Medulla oblongata (tissue), 1 donor: ENCODE measurements at regions not wholly inside any gene's neighbourhood (a gene's known extent, or its start where the extent isn't known, plus 50 kb on each side); places are given as distances from the start of the nearest gene placed in this dataset.
A peak's percentile ranks its signal among the peaks of the same experiment; 100 is the strongest.

ENCODE experiments used
- DNase-seq: peaks from one replicate; pipeline ENCODE4 v3.0.0-alpha.2; 2015; ENCODE audit errors: extremely low spot score

DNA sequence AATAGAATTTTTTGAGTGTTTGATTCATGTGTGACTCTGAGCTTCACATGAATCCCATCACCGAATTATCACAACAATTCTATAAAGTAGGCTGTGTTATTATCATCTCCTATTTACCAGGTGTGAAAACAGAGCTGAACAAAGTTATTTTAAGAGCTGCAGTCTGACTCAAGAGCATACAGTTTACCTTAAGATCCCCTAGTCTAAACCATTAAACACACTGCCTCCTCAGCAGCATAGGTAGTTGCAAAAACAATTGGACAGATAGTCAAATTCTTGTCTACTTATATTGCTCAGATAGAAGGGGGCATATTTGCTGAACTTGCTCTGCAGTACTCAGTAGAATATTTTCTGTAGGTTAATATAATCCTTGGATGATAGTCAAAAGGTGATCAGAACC is 219.8 kb upstream of the ATP2B1 start:
- DNase-seq: no peak

DNA sequence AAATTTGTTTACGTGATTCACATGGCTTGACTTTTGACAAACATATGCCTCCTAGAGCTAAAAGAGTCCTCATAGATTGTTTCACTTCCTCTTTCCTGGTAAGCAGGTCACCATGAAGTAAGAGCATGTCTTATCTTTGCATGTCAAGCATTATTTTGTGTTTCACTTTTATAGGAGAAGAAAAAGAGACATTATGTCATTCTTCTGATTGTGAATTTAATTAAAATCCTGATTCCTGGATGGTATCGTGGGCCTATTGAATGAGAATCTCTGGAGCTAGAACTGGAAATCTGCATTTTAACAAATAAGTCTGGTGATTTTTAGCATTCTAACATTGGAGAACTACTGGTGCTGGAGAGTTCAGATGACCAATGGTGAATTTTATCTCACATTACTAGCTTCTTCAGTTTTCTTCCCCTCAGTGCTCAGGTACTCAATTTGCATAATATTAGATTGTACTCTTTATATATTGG is 218.6 kb upstream of the ATP2B1 start:
- DNase-seq: peak; percentile 60

DNA sequence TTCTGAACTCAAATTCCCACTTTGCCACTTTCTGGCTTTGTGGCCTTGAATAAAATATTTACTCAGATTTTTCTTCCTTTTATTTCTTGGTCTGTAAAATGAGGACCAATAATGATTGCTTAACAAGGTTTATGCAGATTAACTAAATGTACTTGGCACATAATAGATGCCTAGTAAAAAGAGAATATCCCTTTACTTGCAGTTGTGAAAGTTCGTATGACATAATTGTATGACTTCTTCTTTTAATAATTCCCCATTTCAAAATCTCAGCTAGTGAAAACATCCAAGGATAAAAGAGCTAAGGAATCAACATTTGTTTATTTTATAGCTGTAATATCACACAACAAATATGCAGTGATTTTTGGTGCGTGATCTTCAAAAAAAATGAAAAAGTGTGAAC is 215.6 kb upstream of the ATP2B1 start:
- no peak for DNase-seq

DNA sequence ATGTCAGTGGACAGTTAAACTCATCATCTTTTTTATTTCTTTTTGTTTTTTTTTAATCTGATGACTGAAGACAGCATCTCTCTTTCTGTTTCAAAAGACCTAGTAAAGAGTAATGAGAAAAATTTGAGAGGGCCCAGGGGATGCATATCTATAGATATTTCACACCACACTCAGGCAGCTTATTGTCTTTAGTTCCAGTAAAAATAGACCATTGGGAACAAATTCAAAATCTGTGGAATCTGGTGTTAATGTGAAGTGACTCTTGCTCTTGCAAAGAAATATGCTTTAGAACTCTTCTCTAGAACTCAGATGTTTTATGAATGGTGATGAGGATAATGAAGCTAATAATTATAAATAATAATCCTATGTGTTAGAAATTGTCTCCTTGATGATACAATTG is 214.5 kb upstream of the ATP2B1 start:
- DNase-seq: no peak

DNA sequence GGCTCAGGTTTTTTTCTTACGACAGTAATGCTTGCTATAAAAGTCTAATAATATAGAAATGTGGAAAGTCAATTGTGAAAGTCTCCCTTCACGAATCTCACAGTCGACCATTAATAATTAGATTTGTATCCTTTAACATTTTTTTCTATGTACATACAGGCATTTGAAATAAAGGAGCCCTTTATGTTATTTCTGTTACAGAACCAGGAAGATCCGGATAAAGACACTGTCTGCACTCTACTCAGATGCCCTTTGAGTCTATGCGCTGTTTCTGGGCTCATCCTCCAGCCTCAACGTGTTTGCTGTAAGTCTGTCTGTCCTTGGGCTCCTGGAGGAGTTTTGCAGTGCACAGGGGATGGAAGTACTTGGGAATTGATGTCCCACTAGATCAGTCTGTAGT is 212.2 kb upstream of the ATP2B1 start:
- no peak for DNase-seq

DNA sequence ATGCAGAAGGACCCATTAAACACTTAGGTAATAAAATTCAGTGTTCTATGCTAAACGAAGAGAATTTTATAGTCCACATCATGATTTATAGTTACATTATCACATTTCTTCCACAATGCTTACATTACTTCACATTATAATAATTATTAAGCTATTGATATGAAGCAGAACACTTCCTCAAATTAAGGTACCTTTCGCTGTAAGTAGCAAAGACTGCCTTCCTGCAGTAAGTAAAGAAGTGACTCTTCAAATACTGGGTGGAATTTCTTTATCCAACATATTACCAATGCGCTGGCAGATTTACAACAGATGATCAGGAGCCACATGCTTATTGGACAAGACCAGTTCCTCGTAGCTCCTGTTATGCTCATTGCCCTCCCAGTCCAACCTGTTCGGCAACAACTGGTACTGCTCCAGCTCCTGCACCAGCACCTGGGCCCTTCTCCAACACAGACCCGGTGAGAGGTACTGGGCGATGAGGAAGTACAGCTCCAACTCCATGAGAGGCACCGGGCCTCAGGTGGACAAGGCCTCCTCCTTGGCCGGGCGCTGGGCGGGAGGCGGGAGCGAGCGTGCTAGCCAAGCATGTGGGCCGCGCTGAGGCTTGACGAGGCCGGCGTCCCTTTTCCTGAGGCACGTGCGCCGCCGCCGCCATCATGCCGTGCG is 210.7 kb upstream of the ATP2B1 start:
- DNase-seq: no peak

DNA sequence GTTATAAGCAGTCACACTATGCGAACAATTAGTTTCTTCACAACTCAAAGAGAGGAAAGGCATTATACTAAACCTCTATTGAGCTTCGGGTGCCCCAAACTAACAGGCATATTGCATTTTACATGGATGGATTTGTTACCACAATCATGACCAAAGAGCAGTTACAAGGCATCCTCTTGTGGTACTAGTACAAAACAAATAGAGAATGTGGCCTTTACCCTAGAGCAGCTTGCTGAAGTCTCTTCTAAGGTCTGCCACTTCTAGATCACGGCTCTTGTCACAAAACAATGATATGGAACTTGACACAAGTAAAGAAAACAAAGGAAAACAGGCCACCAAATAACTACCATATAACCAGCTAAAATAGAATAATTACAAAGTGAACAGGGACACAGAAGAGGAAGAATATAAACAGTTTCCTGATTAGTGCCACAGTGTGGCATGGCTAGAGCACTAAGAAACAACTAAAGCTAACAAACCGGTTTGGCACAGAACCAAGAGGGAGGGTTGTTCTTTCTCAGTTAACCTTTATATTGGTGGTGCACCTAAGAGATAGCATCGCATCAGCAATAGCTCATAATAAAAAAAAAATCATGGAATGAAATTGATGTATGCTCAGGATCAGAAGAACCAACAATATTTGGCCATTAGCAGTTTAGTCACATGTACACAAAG is 209.7 kb upstream of the ATP2B1 start:
- peak; percentile 11 for DNase-seq

DNA sequence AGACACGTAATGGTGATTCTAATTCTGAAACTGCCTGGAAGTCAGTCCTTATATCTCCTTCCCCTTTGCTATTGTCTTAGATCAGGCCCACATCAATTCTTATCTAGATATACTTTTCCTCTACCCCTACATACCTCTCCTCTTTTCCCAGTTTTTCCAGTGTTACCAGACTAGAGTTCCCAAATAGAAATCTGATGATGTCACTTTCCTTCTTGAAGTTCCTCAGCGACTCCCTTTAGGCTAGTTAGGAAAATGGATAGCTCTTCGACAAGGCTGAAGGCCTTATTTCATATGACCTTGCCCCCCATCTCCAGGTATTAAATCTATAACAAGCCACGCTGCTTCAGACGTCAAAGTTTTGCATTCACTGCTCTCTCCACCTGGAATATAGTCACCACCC is 201.1 kb upstream of the ATP2B1 start:
- no peak for DNase-seq

DNA sequence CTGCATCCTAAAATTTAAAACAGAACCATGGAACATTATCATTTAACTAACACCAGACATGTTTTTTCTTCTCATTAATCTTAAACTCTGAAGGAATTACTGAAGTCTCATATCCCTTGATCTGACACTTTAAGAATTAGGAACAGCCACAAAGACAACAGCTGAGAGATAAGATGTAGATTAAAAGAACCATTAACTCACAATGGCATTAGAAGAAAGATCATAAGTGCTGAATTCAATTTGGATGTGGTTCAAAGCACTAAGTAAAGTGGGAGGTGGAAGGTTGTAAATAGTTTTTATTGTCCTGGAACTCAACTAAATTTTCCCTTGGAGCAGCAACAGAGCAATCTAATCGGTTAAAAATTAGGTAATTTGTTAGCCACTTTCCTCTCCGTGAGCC is 199.0 kb upstream of the ATP2B1 start:
- DNase-seq: no peak

DNA sequence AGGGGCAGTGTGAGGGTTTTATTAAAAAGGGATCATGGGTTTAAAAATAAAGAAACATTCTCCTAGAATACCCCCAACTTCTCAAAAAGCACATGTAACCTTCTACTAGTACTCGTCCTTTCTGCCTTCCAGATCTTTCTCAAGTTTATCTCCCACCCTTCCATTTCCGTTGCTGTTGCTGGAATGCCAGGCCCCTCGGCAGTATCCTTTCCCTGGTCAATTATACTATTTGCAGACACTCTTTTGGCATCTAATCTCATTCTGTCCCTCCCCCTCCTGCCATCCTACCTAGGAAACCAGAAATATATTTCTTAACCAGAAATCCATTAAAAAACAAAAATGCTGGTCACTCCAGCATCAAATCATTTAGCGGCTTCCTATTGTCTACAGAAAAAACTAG is 198.2 kb upstream of the ATP2B1 start:
- DNase-seq: no peak

DNA sequence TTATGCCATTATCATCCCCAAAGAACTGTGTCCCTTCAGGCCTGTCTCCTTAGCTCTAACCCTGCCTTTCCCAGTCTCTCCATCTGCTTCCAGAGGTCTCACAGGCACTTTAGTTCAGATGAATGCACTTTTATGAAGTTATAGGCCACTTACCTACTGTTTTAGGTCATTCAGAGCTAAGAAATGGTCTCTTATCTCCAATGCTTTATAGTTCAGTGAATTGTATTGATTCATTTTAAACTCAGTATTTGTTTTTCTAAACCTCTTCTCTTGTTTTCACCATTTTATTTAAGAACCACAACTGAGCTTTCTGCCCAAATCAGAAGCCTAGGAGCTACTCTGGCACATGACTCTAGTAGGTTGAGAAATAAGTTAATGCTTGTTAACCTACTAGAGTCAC is 197.5 kb upstream of the ATP2B1 start:
- DNase-seq: no peak

DNA sequence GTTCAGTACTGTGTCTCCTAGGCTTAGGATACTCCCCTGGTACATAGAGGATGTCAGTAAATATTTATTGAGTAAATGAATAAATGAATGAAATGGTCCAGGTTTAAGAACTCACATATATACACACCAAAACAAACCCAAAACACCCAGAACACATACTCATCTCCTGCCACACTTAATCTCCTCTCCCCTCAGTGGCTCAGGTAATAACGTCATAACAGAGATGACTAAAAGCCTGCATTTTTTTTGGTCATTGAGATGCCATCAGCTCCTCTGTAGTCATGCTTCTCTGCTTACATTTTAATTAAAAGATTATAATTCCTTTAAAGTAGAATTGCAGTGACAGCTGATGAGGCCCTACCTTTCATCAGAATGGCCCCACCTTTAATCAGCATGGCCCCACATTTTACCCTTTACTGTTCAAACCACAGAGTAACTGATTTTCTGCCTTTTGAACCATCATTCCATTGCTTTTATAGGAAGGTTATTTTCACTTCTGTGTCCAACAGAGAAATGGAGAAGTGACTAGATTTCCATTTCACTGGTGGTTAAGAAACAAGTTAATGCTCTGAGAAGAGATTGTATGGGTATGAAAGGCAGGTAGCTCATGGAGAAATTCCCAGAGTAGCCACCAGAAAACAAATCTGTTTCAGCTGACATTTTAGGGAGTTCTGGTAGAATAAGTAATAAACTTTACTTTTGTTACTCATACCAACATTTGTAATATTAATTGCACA is 193.4 kb upstream of the ATP2B1 start:
- peak; percentile 16 for DNase-seq

DNA sequence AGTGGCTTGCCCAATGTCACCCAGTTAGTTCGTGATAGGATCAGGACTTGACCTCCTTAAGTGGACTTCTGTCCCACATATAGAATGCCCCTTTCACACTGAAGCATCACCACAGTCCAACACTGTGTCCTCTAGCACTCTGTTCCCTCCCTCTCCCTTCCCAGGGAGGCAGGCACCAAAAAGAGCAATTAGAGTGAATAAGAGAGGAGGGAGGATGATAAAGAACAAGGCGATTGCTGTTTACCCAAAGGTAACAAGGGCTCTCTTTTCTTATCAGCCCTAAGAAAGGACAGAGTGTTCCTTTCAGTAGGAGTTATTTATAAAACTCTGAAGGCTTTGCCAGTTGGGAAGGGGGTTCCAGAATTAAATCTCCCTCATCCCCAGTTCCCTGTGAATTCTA is 192.7 kb upstream of the ATP2B1 start:
- no peak for DNase-seq

DNA sequence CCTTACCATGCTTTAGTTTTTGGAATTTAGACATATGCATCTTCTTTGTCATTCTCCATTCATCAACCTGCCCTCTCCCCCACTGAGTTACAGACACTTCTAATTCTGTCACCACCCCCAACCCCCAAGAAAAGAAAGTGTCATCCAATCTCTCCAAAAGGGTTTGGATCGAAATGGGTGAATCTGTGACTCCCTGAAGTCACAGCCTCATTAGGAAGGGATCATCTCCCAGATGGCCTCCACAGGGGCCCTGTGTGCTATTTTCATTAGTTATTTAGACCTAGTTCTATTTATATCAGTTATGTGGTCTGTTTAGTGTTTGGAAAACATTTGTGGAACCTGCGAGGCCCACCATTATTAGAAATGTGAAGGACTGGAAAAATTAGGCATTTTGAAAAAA is 191.0 kb upstream of the ATP2B1 start:
- no peak for DNase-seq

DNA sequence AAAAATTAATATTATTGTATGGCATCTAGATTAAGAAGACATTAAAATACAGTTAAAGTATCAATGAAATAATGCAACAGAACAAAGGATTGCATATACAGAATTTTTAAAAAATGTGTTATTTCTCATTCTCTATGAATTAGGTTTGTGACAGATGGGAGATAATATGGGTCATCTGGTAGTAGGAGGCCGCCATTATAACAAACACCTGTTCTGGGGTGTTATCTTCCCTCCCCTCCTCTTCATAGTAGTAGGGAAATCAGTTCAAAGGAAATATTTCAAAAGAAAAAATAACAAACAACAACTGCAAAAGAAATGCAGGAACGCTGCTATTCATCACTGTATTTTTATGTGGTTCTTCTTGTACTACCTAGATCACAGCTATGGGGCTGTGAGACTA is 187.0 kb upstream of the ATP2B1 start:
- DNase-seq: no peak

DNA sequence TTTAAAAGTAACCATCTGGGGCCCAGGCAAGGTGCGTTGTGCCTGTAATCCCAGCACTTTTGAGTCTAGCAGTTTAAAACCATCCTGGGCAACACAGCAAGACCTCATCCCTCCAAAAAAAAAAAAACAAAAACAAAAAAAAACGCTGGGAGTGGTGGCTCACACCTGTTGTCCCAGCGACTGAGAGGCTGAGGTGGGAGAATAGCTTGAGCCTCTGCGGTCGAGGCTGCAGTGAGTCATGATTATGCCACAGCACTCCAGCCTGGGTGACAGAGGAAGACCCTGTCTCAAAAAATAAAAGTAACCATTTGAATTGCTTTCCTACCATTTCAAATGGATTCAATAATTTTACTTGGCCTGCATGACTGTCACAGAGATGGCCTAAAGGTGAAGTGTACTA is 186.5 kb upstream of the ATP2B1 start:
- no peak for DNase-seq

DNA sequence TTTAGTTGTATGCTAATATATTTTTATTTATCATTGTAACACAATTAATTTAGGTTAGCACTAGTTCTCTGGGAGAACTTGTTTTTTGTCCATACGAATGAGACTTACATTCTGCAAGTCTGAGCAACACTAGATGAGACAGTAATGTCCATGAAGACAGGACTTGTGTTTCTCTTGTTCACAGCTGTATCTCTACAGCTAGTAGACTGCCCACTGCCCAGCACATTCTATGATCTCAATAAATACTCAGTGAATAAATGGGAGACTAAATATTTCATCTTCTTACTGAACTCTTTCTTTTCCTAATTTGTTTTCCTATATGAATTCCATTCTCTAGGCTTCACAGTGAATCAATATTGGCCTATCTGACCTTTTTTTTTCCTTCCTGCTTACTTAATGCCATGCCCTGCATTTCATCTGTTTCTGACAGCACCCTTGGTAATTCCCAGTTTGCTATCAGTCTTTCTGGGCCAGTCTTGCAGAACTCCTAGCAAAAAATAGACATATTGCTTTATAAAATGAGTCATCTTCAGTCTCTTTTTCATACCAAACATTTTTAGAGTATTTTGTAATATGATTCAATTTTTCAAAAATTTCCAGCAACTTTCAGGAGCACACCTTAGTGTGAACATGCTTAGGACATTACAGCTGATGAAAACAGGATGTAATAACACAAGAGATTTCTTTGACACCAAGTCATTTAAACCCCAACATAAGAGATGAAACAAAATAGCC is 185.5 kb upstream of the ATP2B1 start:
- no peak for DNase-seq

DNA sequence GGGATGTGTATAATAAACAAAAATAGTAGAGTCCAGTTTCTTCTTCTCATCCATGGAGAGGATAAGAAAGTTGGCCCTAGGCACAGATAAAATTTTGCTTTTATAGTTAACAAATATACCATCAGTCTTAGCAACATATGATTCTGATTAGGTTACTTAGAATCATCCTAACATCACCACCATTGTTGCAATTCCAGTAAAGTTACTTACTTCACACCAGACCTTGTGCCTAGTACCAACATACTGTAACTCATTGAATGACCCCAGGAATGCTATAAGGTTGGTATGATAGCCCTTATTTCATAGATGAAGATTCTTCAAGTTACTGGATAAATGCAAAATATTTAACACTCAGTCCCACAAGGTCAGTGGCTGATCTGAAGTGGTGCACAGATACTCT is 183.8 kb upstream of the ATP2B1 start:
- no peak for DNase-seq

DNA sequence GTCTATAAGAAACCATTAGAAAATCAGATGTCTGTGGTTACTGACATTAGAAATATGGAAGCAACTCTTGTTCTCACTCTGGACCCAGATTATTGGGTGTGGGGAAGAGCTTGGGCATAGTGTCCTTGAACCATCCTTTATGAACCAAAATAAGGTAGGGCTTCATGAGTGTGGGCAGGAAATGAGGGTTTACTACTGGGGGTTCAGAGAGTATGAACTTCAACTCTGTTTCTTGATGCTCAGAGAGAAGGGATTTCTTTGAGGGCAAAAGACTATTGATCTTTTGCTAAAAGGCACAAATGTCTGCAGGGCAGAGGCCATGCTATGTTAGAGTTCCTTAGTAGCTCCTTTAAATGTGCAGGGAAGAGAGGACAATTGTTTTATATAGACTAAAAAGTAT is 183.3 kb upstream of the ATP2B1 start:
- DNase-seq: no peak

DNA sequence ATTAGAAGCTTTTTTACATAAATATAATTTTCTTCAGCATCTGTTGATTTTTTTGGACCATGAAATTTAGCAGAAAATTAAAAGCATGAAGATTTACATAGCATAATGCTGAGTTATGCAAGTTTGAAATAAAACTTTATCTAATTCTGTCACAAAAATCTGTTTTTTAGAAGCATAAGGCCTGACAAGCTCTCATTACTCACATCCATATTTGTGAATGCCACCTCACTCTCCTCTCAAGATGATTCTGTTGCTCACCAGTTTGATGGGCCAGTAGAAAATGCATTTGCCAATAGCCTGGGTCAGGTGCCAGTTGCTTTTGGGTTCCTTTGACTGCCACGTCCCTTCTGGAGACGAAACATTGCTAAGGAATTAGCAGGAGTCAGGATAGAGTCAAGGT is 181.5 kb upstream of the ATP2B1 start:
- no peak for DNase-seq

DNA sequence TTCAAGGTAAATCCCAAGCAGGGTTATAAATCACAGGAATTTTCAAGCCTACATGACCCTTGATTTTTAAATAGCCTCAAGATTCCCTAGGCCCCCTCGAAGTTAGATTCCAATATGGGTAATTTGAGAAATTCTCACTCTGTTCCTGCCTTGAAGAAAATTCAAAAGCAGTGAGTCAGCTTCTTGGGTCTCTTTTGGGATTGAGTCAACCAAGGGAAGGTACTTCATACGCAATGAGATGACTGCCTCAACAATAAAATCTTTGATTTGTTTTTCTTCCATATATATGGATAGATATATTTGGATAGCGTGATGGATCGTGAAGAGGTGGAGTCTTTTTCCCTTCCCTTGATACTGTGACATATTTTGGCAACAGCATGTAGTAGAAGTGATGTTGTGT is 180.4 kb upstream of the ATP2B1 start:
- no peak for DNase-seq

DNA sequence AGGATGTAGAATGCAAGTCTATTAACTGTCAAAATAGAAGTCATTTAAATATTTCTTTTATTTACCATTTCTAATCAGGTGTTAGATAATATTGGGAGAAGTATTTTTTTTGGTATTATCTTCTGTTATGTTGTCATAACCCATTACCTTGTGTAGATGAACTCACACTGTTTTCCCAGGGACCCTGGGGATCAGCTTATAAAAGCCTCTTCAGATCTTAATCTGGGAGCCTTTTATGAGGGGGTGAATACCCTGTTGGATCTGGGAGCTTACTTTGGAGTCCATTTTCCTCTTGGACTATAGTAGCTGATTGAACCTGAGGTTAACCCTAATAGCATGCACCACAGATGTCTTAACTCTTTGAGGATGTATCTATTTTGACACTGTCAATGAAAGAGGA is 176.3 kb upstream of the ATP2B1 start:
- no peak for DNase-seq
